Activated gamma-delta T cell treated with Interleukin-2 at 50 U/mL for 16 hours (primary cell): ENCODE measurements at regions not wholly inside any gene's neighbourhood (a gene's known extent, or its start where the extent isn't known, plus 50 kb on each side); places are given as distances from the start of the nearest gene placed in this dataset.
A peak's percentile ranks its signal among the peaks of the same experiment; 100 is the strongest.

Experiments
- DNase-seq: peaks from one replicate; pipeline ENCODE4 v3.0.0-alpha.2; 2020

- DNase-seq, result no peak
Observed at GRCh38 chr9:91102269-91102668, 259.4 kb downstream of the AUH start.

DNA sequence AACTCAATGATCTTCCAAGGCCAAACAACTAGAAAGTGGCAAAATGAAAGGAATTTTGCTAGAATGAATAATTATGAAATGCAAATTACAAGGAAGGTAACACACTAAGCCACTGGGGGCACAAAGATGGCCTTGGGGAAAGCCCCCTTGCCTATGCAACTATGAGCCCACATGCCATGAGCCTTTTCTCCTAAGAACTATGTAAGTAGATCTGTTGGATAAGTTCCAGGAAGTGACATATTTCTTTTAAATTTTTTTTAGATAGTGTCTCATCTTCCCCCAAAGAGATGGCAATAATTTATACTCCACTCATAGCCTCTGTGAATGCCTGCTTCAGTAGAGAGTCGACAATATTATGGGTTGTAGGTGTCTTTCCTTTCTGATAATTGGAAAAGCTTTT, 257.8 kb downstream of the AUH start:
- DNase-seq, result no peak

DNA sequence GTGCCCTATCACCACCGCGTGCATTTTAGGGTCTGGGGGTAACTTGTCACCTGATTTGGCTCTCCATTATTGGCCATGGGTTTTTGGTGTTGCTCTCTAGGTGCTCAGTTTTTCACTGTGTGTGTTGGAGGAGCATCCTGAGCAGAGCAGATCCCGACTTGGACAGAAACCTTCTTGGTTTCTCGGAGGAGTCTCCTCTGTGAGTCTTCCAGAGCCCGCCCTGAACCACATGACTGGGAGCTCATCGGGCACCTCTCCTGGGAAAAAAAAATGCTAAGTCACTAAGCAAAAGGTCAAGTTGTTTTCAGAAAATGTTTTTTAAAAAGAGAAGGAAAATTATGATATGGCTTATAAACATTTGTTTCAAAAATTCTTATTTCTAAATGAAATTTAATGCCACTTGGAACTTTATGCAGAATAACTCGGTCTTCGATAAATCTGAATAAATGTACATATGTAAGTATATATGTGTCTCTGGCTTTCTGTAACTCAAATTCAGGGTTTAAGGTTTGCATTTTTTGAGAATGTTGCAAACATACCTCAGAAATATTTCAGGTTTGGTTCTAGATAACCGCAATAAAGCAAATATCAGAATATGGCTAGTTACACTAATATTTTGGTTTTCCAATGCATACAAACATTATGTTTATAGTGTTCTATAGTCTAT, 255.2 kb downstream of the AUH start:
- DNase-seq, result no peak

DNA sequence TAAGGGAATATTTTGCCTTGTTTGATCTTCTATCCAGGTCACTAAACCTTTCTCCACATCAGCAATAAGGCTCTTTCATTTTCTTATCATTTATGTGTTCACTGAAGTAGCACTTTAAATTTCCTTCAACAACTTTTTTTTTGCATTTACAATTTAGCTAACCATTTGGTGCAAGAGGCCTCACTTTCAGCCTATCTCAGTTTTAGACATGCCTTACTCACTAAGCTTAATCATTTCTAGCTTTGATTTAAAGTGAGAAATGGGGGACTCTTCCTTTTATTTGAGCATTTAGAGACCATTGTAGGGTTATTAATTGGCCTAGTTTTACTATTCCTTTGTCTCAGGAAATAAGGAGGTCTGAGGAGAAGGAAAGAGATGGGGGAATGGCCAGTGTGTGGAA, 250.5 kb downstream of the AUH start:
- DNase-seq, result no peak

DNA sequence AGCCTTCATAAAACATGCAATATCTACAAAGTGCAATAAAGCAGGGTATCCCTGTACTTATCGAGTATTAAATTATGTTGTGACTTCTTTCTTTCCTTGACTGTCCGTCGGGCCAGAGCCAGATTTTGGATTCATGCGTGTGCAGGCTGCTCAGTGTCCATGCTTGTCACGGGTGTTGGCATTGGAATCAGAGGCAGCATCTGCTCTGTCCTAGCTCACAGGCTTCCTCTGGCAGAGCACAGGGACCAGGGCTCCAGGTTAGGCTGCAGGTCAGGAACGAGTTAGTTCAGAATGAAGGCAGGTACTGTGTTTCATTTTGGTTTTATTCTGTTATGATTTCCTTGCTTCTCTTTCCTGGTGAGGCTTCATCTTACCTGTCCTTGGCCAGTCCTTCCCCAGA, 249.8 kb downstream of the AUH start:
- DNase-seq, result no peak

- no peak for DNase-seq
Observed at GRCh38 chr9:91113016-91113415, 248.7 kb downstream of the AUH start.

- DNase-seq, result no peak
Observed at GRCh38 chr9:91114450-91114849, 247.3 kb downstream of the AUH start.

DNA sequence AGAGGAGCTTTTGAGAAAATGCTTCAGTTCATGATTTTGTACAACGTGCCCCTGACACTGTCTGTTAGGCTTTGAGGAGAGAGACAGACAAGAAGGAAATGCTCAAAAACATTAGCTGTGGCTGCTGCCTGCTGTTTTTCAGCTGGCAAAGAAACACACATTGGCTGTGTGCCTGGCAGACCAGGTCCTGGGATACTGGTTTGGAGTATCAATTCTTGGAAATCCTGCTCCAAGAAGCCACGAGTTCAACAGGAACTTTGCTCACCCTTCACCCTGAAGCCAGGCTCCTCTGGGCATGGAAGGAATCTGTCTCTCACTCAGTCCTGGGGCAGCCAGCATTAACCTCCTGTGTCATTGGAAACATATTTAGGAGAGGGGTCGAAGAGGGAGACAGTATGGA, 245.5 kb downstream of the AUH start:
- DNase-seq, result no peak

GRCh38 chr9:91116711-91117110, 245.0 kb downstream of the AUH start:
- no peak for DNase-seq

DNA sequence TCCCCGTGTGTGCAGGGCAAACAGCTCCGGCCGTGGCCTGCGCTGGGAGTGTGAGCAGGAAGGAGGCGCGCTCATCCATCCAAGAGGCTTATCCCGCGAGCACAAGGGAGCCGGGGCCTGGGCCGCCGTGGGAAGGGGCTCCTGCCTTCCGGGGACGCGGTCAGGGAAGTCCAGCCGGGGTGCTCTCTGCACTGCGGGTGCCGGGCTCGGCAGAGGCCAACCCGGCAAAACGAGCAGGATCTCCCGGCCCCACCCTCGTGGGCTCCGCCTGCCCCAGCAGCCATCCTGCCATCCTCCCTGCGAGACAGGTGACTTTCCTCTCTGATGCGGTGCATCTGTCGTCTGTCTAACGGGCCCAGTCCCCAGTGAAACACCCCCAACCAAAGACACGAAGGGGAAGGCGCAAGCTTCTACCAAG, 244.2 kb downstream of the AUH start:
- no peak for DNase-seq

DNA sequence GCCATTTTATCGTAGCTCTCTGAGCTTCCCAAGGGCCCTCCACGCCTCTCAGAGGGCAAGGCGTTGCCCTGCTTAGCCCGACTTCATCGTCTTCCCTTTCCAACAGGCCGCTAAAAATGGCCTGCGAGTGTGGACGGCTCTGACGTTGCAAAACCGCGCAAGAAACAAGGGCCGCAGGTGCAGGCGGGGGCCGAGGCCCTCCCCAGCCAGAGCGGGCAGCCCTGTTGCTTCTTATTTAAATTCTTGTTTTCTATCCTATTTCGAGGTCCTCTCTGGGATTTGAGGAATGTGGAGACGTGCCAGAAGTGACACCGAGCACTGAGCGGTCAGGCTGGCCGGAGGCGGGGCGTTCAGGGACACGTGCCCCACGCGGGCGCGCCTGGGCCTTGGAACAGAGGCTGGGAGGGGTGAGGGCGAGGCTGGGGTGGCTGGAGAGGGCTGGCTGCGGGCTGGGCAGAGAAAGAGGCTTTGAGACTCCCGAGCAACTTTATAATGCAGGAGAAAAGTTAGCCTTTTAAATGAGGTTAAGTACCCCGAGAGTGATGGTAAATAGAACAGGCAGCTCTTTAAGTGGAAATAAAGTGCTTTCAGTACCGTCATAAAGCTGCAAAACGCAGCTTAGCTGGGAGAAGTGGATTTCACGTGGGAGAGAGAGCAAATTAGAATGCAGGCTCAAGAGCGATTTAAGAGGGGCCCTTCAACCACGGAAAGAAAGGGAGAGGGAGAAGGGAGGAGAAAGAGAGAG, 243.6 kb downstream of the AUH start:
- no peak for DNase-seq

DNA sequence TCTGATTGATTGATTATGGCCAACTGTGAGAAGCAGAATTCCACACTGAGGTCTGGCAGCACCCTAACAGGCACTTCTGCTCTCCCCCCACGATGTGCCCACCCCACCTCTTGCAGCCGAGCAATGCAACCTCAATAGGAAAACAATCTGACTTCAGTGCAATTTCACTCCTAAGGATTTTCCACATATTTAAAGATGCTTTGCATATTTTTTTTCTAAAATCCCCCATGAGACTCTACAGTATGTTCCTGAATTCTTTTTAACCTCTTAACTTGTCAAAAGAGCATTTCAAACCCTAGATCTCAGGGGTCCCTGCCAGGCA, 243.1 kb downstream of the AUH start:
- no peak for DNase-seq

- no peak for DNase-seq
Observed at GRCh38 chr9:91119142-91119541, 242.6 kb downstream of the AUH start.

DNA sequence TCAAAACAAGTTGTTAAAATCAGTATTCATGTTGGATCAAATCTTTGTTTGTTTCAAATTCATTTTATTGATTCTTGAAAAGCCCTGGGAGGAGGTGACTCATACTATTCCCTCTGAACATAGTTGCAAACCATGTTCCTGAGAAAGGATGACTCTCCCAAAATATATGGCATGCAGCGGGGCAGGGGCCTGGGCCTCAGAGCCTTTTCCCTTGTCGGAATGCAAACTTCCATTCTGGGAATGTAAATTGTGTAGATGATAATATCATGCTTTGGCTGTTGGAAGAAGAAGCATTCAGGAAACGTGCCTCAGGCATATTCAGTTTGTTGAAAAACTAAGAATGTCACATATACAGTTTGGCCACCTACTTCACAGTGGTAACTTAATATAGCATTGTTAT, 242.0 kb downstream of the AUH start:
- DNase-seq, result no peak

DNA sequence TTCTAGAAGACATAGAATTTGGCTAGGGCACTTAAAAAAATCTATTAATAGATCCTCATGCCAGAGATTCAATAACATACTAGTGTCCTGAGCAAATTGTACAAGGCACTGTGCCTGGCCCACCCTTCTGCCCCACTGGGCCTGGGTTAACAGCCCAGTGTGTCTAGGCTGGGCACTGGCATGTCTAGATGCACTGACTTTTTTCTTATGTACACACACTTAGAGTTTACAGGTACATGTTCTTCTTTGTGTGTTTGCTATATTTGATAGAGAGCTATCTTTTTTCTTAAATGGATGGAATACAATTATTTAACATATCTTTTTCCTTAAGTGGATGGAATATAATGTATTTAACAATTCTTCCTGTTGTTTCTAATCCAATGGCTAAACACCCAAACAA, 241.5 kb downstream of the AUH start:
- no peak for DNase-seq

DNA sequence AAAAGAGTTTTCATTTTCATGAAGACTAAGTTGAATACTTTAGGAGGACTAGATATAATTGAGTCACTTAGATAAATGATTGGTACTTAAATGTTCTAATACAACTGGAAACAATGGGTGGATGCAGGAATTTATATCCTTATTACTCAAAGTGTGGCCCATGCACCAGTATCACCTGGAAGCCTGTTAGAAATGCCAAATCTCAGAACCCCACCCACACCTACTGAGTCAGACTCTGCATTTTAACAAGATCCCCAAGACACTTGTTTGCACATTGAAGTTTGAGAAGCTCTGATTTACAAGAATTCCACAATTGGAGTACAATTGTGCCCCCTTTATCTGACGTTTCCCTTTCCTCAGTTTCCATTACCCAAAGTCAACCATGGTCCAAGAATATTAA, 239.0 kb downstream of the AUH start:
- DNase-seq, result no peak

DNA sequence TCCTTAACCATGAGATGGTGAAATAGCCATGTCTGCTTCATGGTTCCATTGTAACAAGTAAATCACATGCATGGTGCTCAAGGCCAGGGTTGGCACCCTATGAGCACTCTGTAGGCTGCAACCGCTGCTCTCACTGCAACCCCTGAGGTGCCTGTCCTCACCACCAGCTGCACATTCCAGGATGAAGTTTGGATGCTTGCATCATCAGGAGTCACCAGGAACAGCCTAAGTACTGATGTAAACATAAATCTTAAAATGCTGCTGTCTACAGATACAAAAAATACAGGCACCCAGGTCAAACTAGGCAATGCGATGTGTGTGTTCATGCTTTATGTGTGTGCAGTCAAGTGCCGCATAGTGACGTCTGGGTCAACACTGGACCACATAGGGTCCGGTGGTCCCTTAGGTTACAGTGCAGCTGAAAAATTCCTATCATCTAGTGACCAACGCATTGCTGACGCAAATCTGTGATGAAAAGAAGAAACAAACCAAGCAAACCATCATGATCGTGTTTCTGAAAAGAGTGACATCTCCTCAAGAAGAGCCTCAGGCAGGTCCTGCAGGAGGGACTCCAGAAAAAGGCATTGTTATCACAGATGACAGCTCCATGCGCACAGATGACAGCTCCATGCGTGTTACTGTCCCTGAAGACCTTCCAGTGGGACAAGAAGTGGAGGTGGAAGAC, 234.8 kb downstream of the AUH start:
- DNase-seq, result no peak

DNA sequence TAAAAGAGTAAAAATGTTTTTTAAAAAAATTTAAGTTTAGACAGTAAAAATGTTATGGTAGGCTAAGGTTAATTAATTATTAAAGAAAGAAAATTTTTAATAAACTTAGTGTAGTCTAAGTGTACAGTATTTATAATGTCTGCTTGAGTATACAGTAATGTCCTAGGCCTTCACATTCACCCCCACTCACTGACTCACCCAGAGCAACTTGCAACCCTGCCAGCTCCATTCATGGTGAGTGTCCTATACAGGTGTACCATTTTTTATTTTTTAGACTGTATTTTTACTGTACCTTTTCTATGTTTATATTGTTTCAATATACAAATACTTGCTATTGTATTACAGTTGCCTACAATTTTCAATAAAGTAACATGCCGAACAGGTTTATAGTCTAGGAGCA, 234.1 kb downstream of the AUH start:
- DNase-seq, result no peak

DNA sequence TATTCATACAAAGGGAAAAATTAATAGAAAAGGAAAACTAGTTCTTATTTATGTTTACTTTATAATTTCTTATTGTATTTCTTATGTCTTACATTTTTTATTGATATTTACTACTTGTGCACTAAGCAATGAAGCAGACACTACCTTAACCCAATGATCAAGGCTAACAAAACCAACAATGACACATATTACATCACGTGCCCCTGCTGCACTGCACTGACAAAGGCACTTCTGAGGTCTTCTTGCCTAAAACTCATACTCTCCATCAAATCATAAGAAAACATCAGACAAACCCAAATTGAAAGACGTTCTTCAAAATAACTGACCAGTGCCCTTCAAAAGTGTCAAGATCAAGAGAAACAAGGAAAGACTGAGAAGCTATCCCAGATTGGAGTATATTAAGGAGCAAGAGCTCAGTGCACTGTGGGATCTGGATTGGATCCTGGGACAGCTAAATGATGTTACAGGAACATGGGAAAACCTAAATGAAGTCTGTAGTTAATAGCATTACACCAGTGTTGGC, 230.9 kb downstream of the AUH start:
- no peak for DNase-seq

GRCh38 chr9:91131433-91131839, 230.3 kb downstream of the AUH start:
- peak; percentile 53 for DNase-seq

GRCh38 chr9:91132576-91133073, 229.1 kb downstream of the AUH start:
- no peak for DNase-seq

GRCh38 chr9:91134608-91135007, 227.1 kb downstream of the AUH start:
- no peak for DNase-seq

GRCh38 chr9:91137391-91137790, 224.3 kb downstream of the AUH start:
- DNase-seq, result no peak

- DNase-seq, result no peak
Observed at GRCh38 chr9:91138760-91139159, 223.0 kb downstream of the AUH start.
